GM21390 (cell line): ENCODE measurements at regions not wholly inside any gene's neighbourhood (a gene's known extent, or its start where the extent isn't known, plus 50 kb on each side); places are given as distances from the start of the nearest gene placed in this dataset.

Source experiments
- ATAC-seq: cut with Tn5 transposase; IDR thresholded peaks from one replicate; pipeline ENCODE4 v1.9.1; 2021; ENCODE audit not compliant: unreplicated experiment

DNA sequence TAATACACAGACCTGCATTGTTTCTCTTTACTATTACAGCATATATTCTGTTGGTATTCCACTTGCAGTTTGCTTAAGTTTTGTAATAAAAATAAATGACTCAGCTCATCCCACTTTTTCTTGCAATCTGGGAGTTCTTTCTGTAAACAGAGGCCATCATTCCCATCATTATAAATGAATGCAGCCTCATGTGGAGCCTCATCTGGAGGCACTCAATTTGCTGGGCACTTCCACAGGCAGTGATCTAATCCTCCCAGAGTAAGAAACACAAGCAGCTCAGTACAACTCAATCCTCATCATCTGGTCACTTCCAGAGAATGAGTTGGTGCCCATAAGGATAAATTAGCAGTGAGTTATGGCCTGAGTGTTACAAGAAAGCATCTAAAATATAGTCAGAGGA, 2801.9 kb downstream of the PCDH9 start:
- no peak for ATAC-seq

DNA sequence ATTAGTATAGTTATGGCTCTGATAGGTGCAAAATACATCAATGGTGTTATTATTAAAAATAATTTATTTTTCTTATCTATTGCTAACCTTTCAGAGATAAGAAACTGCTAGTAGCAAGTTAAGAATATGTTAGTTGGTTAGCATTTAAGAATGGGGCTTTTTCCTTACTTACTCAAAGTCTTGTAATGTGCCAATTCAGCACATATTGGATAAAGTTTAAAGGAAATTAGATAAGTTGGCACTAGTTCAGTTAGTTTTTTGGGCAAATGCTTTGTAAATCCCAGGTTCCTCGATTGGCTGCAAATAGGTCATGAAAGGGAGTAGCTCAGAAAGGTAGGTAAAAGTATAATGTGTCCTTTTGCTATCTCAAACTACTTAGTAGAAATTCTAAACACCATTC, 2806.7 kb downstream of the PCDH9 start:
- no peak for ATAC-seq

DNA sequence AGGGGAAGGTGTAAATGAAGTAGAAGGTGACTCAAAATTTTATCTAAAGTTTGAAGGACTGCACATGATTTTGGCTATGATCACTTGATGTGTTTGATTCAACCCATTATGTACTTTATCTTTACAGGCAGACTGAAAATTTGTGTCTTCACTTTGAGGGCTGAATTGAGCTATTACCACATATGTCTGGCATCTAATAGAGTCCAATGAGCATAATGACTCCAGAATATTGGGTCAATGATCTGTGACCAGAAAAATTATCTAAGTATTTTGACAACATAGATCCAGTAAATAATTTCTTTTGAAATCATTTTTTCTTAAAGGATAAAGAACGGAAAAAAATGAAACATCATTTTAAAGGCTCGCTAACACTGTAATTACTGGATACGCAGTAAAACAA, 2810.0 kb downstream of the PCDH9 start:
- no peak for ATAC-seq

DNA sequence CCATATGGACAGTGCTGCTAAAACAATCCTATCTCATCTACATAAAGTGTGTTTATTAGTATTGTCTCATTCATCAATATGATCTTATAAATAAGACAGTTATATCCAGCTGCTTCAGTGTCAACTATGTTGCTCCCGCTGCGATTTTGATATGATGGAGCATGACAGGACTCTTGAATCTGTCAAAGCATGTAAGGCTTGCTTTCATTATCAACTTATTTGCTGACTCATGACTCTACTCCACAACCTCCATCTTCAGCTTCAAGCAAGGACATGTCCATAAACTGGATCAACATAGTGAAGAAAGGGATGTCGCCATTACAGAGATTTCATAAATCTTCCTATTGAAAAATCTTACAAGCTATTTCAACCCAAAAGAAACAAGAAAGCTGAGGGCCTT, 2812.6 kb downstream of the PCDH9 start:
- no peak for ATAC-seq

DNA sequence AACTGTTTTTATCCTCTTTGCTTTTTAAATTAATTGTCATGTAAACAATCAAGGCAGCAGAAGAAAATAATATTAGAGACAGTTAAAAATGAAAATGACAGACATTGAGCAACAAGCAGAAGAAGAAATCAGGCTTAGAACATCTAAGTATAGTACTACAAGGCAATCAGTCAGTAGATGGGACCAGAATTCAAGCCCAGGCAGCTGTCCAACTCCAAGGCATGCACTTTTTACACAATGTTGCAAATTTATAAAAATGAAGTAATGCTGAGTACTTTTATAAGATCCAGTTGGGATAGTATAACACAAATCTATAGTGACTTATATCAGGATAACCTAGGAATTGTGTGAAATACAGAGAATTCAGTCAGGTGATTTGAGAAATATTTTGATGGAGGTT, 2815.8 kb downstream of the PCDH9 start:
- ATAC-seq: no peak

DNA sequence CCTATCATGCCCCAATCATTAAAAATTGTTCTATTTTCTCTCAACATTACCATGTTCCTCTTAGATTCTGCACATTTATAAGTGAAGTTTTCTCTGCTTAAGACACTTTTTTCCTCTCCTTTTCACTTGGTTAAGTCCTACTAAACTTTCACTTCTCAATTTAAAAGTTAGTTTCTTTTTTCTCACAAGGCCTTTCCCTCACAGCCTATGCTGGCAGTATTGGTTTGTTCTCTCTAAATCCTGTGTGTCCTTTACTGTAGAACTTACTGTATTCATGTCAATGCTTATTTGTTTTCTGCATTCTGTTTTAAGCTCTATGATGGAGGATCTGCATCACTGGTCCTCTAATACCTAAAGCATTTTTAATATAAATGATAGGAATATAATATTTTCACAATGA, 2816.6 kb downstream of the PCDH9 start:
- ATAC-seq: no peak

DNA sequence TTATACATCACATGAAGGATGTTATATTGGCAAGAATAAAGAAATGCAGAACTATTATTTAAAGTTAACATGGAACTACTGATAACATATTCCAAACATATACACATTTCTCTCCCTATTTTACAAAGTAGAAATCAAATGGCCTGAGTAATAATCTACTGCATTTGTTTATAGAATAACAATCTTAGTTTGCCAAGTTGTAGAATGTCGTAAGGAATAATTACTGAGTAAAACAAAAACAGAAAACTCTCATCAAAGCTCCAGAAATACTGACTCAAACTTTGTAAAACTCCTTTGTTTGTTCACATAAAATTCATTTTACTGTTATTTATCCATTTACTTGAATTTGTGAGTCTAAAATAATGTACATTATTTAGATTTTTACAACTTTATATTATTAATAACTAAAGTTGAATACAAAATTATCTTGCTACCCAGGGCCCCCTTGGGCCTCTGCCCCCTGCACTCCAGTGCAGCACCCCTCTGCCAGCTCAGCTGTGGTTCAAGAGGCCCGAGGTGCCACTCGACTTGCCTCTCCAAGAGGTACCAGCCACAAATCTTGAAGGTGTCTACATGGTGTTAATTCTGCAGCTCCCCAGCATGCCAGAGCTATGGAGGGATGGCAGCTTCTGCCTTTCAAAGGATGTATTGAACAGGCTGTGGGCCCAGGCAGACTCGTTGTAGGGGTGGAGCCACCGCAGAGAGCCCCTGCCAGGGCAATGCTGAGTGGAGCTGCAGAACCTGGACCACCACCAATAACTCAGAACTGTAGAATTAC, 2819.7 kb downstream of the PCDH9 start:
- no peak for ATAC-seq

DNA sequence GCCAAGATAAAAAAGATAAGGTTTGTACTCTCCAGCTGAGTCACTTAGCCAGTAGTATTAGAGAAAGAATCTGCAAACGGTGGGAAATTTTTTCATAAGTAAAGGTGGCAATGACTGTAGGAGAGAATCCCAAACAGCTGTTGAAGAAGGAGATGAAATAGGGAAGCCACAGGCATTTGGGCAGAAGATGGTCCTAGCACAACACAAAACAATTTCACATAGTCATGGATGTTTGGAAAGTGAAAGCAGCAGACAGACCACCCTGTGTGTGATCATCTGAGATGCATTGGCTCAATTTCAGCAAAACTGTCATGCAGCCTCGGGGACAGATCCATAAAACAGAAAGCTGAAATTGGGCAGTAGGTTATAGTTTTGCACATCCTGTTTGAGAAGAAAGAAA, 2832.4 kb downstream of the PCDH9 start:
- ATAC-seq: no peak

DNA sequence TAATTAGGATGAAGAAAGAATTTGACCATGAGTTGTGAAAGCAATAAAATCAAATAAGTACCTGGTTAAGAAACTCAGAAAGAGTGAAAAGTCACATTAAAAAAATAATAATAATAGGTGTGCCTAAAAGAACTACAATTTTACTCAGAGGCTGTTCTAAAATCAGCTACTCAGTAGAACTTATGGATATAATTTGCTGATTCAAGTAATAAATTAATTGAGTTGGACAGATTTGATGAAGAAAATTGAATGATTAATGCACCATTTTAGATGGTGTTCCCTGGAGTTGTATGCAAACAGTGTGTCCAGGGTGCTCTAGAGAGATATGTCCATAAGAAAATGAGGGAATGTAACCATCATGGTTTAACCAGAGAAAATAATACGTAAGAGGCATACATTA, 2852.5 kb downstream of the PCDH9 start:
- ATAC-seq: no peak

DNA sequence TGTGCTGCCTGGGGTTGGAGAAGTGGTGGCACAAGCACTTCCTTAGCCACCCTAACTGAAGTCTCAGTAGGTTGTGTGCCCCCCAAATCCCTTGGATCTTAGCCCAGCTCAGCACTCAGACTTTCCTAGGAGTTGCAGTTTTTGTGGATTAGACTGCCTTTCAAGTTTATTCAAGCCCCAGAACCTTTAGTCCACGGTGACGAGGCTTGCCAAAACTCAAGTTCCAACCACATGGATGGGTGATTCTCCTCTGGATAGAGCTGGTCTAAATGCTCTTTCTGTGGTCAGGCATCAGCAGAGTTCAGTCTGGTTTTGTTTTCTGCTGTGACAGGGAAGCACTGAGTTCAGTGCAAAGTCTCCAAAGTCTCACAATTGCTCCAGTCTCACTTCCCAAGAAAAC, 2858.7 kb downstream of the PCDH9 start:
- ATAC-seq: no peak

DNA sequence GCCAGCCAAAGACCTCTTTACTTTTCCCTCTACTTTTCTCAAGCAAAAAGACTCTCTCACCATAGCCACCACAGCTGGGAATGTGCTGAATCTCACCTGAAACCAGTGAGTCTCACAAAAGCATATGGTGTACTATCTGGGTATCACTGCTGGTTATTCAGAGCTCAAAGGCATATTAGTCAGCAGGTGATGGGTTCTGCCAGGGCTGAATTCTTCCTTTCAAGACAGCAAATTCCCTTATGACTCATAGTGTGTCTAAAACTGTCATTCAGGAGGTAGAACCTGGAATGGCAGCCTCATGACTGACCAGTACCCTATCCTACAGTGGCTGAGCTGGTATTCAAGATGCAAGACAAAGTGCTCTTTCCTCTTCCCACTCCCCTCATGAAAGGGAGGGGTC, 2859.1 kb downstream of the PCDH9 start:
- no peak for ATAC-seq

DNA sequence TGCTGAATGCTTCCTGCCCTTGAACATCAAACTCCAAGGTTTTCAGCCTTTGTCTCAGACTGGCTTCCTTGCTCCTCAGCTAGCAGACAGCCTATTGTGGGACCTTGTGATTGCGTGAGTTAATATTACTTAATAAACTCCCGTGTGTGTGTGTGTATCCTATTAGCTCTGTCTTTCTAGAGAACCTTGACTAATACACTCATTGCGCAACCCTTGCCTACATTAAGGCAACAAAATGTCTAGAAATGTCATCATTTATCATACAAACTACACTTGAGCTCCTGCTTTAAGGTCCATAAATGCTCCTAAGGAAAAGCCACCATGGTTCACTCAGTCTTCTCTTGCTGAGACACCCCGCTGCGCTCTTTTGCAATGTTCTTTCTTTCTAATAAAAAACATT, 2861.0 kb downstream of the PCDH9 start:
- ATAC-seq: no peak

DNA sequence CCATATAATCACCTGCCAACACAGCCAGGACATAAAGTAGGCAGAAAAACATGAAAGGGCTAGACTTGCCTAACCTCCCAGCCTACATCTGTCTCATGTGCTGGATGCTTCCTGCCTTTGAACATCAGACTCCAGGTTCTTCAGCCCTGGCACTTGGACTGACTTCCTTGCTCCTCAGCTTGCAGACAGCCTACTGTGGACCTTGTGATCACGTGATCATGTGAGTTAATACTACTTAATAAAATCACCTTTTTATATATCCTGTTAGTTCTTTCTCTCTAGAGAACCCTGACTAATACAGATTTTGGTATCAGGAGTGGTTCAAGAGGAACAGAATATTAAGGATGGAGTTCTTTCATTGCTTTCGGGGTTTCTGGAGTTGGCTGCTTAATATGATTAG, 2867.6 kb downstream of the PCDH9 start:
- no peak for ATAC-seq

DNA sequence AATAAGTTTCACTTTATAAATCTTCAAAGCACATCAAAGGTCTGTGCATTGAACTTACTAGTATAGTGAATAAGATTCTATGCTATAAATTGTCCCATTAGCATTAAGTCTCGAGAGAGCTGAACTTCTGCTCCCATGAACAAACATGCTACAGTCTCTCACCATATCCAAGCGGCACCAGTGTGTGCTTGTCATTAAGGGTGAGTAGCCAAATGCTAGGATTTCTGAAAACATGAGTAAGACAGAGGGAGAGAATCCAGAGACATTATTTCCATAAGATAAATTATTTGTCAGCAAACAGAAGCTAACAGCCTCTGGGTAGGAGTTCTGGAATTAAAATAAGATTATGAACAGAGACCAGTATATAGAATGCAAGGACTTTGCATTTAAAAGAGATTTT, 2882.5 kb downstream of the PCDH9 start:
- no peak for ATAC-seq

DNA sequence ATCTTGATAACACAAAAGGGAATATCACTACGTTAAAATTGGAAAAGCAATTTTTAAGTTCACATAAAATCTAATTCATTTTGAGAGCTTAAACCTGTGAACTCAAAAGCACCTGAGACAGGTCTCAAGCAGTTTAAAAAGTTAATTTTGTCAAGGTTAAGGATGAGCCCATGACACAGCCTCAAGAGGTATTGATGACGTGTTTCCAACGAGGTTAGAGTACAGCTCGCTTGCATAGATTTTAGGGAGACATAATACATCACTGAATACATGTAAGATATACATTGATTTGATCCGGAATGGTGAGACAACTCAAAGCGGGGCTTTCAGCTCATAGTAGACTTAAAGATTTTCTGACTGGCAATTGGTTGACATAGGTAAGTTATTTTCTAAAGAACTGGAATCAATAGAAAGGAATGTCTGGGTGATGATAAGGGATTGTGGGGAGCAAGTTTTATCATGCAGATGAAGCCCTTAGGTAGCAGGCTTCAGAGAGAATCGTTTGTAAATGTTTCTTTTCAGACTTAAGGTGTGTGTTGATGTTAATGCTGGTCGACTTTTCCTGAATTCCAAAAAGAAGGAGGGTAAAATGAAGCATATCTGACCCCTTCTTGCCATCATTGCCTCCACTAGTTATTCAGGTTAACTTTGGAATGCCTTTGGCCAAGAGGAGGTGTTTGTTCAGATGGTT, 2890.6 kb downstream of the PCDH9 start:
- ATAC-seq: no peak

DNA sequence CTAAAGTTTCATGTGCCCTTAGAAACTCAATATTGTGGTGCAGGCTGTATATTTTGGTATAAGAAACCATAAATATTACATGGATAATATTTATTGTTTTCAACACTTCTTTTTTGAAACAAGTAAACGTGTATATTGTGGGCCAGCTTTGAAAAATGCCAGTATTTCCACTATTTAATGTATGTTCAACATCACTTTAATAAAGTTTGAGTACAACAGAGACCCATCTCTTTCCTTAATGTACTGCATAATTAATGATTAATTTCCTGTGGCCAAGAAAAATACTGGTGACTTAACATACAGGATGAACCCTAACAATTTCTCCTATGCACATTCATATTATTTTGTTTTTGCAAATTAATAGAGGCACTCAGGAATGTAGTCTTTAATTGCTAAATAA, 2891.5 kb downstream of the PCDH9 start:
- ATAC-seq: no peak

DNA sequence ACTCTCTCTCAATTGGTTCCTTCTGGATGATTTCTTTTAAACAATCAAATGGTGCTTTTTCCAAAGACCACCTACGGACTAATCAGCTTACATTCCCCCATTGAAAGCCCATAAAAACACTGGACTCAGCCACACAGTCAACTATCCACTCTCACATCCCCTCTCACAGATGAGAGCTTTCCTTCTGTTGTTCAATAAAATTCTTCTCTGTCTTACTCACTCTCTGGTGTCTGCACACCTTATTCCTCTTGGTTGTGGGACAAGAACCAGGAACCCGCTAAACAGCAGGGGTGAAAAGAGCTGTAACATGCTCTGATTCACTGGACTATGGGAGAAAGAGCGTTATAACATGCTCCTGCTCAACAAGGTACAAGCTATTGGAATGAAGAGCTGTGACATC, 2896.2 kb downstream of the PCDH9 start:
- no peak for ATAC-seq

DNA sequence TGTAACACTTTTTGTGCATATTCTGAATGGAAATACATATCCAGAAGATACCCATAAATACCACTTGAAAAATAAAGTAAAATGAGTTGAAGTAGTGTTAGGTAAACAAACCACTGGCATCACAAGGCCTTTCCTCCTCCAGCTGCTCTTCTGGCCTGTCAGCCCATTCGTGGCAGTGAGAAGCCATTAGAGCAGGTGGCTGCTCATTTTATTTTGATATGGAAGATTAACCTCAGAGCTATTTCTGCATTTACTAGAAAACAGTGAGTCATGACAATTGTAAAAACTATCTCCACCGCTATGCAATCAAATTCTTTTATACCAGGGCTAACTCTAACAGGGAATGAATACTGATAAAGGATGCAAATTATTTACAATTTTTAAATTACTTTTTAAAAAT, 2898.1 kb downstream of the PCDH9 start:
- no peak for ATAC-seq

DNA sequence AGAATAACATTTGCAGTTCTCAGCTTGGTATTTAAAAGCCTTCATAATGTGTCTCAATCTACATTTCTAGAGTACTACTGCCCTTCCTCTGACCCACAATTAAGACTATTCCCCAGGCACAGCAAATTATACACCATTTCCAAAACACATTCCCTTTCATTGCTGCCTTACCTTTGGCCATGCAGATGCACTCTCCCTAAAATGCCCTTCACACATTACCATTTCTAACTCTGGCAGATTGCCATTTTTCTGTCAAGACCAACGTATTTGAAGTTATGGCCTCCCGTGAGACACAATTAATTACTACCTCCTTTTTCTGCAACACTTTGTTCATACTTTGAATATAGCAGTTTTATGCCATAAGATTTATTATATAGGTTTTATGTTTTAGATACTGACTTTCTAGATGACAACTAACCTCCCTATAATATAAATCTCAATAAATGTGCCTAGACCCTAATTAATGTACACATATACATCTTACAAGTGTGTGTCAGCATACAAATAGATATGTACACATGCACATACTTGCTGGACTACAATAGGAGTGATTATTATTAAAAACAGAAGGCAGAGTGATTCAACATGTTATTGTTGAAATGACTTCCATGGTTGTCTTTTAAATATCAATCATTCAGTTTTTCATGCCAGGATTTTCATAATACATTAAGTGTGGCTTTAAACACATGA, 2902.5 kb downstream of the PCDH9 start:
- ATAC-seq: no peak

DNA sequence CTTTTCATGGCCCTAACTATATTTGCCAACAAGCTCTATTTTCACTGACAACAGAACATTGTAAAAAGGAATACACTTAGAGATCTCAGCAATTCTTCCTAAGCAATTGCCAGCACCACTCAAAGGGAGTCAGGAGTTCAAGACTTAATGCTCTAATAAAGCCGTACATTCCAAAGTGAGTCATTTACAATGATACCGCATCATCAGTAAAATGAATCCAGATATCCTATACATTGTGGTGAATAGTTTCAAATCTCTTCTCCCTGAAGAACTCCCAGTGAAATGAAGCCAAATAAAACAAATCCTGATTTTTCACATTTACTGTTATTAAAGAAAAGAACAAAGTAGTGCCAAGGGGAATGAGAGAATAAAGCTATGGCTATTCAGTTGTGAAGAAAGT, 2898.7 kb upstream of the PCDH20 start:
- ATAC-seq: no peak

DNA sequence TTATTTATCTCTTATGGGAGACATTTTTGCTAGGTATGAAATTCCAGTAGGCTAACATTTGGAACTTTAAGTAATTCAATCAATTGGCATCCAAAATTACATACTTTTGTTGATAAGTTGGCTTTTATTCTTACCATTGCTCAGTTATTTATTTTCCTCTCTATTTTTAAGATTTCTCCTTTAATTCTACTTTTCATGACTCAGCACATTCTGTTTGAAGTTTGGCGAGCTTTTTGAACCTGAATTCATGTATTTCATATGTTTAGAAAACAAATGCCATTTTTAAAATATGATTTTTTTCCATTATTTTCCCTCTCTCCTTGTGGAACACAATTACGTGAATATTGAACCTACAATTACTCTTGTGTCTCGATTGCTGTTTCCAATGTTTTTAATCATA, 2896.3 kb upstream of the PCDH20 start:
- ATAC-seq: no peak

DNA sequence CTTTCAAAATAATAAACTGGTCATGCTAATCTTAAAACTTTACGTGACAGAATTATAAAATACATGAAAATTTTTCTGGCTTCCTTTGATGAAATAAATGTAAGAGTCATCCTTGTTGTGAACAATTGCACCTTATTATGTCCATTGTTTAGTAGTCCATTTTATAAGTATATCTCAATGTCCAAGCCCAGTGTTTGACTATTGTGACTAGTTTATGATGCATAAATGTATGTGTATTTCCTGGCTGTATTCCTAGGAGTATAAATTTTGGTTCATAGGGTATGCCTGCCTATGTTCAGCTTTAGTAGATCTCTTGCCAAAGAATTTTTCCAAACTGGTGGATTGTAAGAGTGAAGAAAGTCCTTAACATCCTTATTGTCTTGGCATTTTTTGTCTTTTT, 2895.5 kb upstream of the PCDH20 start:
- ATAC-seq: no peak
